B cell (primary cell): ENCODE measurements at regions not wholly inside any gene's neighbourhood (a gene's known extent, or its start where the extent isn't known, plus 50 kb on each side); places are given as distances from the start of the nearest gene placed in this dataset.

Experiments
- EZH2 ChIP-seq: IDR thresholded peaks from 2 replicates; pipeline ENCODE4 v1.6.1; 2012; ENCODE audit warnings: borderline replicate concordance, low read depth, mild to moderate bottlenecking, moderate library complexity, low read length; ENCODE audit not compliant: insufficient read depth, poor library complexity, severe bottlenecking
- TF ChIP-seq, protein P1 (sequence below): fragments of 200-600 bp; IDR thresholded peaks from one replicate; pipeline ENCODE4 v1.8.0; 2022; ENCODE audit warnings: antibody characterized with exemption, mild to moderate bottlenecking

DNA sequence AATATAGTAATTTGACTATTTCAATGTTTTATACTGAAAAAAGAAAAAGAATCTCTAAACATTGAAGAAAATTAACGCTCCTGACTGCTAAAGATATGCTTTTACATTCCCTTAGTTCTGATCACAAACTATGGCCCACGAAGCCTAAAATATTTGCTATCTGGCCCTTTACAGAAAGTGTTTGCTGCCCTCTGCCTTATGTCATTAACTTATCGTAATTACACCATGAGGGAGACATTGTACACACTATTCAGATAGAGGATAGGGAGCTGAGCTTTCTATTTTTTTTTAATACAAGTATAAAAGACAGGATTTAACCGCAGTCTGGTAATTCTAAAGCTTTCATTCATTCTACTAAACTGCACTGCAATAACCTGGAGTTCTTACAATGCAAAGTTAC is 393.1 kb upstream of the DCC start:
- TF ChIP-seq, protein P1, sequence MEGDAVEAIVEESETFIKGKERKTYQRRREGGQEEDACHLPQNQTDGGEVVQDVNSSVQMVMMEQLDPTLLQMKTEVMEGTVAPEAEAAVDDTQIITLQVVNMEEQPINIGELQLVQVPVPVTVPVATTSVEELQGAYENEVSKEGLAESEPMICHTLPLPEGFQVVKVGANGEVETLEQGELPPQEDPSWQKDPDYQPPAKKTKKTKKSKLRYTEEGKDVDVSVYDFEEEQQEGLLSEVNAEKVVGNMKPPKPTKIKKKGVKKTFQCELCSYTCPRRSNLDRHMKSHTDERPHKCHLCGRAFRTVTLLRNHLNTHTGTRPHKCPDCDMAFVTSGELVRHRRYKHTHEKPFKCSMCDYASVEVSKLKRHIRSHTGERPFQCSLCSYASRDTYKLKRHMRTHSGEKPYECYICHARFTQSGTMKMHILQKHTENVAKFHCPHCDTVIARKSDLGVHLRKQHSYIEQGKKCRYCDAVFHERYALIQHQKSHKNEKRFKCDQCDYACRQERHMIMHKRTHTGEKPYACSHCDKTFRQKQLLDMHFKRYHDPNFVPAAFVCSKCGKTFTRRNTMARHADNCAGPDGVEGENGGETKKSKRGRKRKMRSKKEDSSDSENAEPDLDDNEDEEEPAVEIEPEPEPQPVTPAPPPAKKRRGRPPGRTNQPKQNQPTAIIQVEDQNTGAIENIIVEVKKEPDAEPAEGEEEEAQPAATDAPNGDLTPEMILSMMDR: no peak
- TF ChIP-seq EZH2: no peak
